ENCODE measurements at regions not wholly inside any gene's neighbourhood (a gene's known extent, or its start where the extent isn't known, plus 50 kb on each side); places are given as distances from the start of the nearest gene placed in this dataset.

GRCh38 chr9:13814647-13815400 lies 499.1 kb downstream of the NFIB start:
- no peak for TF ChIP-seq CTCF (IDR thresholded peaks at IDR 0.05; ENCODE audit: low read depth, low read length)
- no peak for DNase-seq (ENCODE audit: low read depth, low spot score)
- in situ Hi-C loops (cut with HindIII; ENCODE audit: low sequenced_read_pairs): no loop called here

GRCh38 chr9:13811876-13812275 lies 502.1 kb downstream of the NFIB start:
- no peak for DNase-seq (ENCODE audit: low read depth, low spot score)
- H3K4me3 ChIP-seq (ENCODE audit: low read depth, low read length): no peak overlapping the region
- in situ Hi-C loops (cut with HindIII; ENCODE audit: low sequenced_read_pairs): no loop called here
- no peak for TF ChIP-seq CTCF (IDR thresholded peaks at IDR 0.05; ENCODE audit: low read depth, low read length)

More at GRCh38 chr9:13814647-13815400, 499.1 kb downstream of the NFIB start:
- H3K4me3 ChIP-seq (ENCODE audit: low read depth, low read length): no peak overlapping the region

GRCh38 chr9:13810510-13810909 lies 503.4 kb downstream of the NFIB start:
- TF ChIP-seq CTCF (IDR thresholded peaks at IDR 0.05; ENCODE audit: low read depth, low read length): no peak
- no peak overlapping the region for H3K4me3 ChIP-seq (ENCODE audit: low read depth, low read length)
- in situ Hi-C loops (cut with HindIII; ENCODE audit: low sequenced_read_pairs): no loop called here
- peak; percentile 78 for DNase-seq (ENCODE audit: low read depth, low spot score)

GRCh38 chr9:13809401-13809800 lies 504.5 kb downstream of the NFIB start:
- DNase-seq (ENCODE audit: low read depth, low spot score): no peak
- TF ChIP-seq CTCF (IDR thresholded peaks at IDR 0.05; ENCODE audit: low read depth, low read length): no peak
- in situ Hi-C loops (cut with HindIII; ENCODE audit: low sequenced_read_pairs): no loop called here
- no peak overlapping the region for H3K4me3 ChIP-seq (ENCODE audit: low read depth, low read length)

GRCh38 chr9:13807118-13807517 lies 506.8 kb downstream of the NFIB start:
- TF ChIP-seq CTCF (IDR thresholded peaks at IDR 0.05; ENCODE audit: low read depth, low read length): no peak
- in situ Hi-C loops (cut with HindIII; ENCODE audit: low sequenced_read_pairs): no loop called here
- no peak for DNase-seq (ENCODE audit: low read depth, low spot score)
- no peak overlapping the region for H3K4me3 ChIP-seq (ENCODE audit: low read depth, low read length)

- no peak for DNase-seq (ENCODE audit: low read depth, low spot score)
- in situ Hi-C loops (cut with HindIII; ENCODE audit: low sequenced_read_pairs): no loop called here
- no peak for TF ChIP-seq CTCF (IDR thresholded peaks at IDR 0.05; ENCODE audit: low read depth, low read length)
- H3K4me3 ChIP-seq (ENCODE audit: low read depth, low read length): no peak overlapping the region
Measured at GRCh38 chr9:13806714-13807113, 507.2 kb downstream of the NFIB start.

All from astrocyte of the spinal cord (primary cell).